ENCODE measurements at regions not wholly inside any gene's neighbourhood (a gene's known extent, or its start where the extent isn't known, plus 50 kb on each side); places are given as distances from the start of the nearest gene placed in this dataset.

DNA sequence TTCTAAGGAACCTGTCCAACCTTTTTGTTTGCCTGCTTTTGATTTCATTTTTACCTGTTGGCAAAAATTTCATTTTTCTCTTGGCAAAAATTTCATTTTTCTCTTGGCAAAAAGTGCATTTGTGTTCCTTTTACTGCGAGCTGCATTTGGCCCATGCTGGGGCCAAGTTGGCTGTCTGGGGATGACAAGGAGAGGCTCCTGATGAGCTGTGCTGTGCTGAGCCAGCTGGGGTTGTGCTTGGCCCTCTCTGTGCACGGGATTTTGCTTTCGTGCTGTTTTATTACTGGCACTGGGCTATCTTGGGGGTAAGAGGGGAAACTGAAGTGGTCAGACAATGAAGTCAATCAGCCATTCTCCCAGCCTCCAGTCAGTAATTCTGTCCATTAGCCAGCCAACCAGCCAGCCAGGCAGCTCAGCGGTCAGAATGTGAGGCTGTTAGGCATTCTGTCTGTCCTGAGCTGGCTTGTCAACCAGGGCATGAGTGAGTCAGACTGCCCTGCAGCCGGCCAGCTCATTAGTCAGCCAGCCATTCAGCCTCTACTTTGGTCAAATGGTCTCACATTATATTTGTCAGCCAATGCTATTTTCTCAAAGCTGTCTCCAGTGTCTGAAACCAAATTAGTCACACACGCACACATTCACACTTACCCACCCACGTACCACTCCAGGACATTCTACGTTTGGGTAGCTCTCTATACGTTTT, 56.9 kb upstream of the PRPS1 start:
- no peak for TF ChIP-seq POLR2A (IDR thresholded peaks at IDR 0.05)
- TF ChIP-seq, protein P1, sequence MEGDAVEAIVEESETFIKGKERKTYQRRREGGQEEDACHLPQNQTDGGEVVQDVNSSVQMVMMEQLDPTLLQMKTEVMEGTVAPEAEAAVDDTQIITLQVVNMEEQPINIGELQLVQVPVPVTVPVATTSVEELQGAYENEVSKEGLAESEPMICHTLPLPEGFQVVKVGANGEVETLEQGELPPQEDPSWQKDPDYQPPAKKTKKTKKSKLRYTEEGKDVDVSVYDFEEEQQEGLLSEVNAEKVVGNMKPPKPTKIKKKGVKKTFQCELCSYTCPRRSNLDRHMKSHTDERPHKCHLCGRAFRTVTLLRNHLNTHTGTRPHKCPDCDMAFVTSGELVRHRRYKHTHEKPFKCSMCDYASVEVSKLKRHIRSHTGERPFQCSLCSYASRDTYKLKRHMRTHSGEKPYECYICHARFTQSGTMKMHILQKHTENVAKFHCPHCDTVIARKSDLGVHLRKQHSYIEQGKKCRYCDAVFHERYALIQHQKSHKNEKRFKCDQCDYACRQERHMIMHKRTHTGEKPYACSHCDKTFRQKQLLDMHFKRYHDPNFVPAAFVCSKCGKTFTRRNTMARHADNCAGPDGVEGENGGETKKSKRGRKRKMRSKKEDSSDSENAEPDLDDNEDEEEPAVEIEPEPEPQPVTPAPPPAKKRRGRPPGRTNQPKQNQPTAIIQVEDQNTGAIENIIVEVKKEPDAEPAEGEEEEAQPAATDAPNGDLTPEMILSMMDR (IDR thresholded peaks at IDR 0.05), result no peak

All from right lobe of liver (tissue), 4 donors.